Thyroid gland (tissue), 4 donors: ENCODE measurements at regions not wholly inside any gene's neighbourhood (a gene's known extent, or its start where the extent isn't known, plus 50 kb on each side); places are given as distances from the start of the nearest gene placed in this dataset.
"Not testable (repeated sequence)": the region's sequence is repeated elsewhere in the genome, so short reads cannot be mapped to it uniquely, and the experiment has no call there.

Experiments used
- DNase-seq, 2 donors: peaks; one replicate each; pipeline ENCODE4 v3.0.0-alpha.2; 2019
- H3K27ac ChIP-seq, 3 donors: fragments of 200-600 bp; sonication (generic); 1 replicate in 2 of 3; 2 replicates in 1 of 3; pipeline ENCODE4 v1.5.1; 2016 to 2019; ENCODE audit warnings: mild to moderate bottlenecking in 1 of 3, moderate library complexity in 1 of 3
- H3K27me3 ChIP-seq: fragments of 200-600 bp; sonication (generic); one replicate; pipeline ENCODE4 v1.5.1; 2019
- H3K36me3 ChIP-seq, 2 donors: fragments of 200-600 bp; sonication (generic); one replicate each; pipeline ENCODE4 v1.5.1; 2016 to 2019
- H3K4me1 ChIP-seq, 2 donors: fragments of 200-600 bp; sonication (generic); one replicate each; pipeline ENCODE4 v1.5.1; 2017 to 2019
- H3K4me3 ChIP-seq, 3 donors: fragments of 200-600 bp; sonication (generic); replicated peaks in 1 of 3; 1 replicate in 2 of 3; 2 replicates in 1 of 3; pipeline ENCODE4 v1.5.1; 2016; ENCODE audit warnings: mild to moderate bottlenecking in 1 of 3
- H3K9me3 ChIP-seq: fragments of 200-600 bp; sonication (generic); one replicate; pipeline ENCODE4 v1.5.1; 2017
- POLR2A ChIP-seq, 2 donors: fragments of 450-650 bp; IDR thresholded peaks; one replicate each; pipeline ENCODE4 v1.6.1; 2017; ENCODE audit warnings: antibody characterized with exemption in 2 of 2, mild to moderate bottlenecking in 2 of 2, moderate library complexity in 1 of 2
- WGBS, 2 donors: methylation state at CpG; one replicate each; pipeline ENCODE4 v1.1.5; 2017; 5-methylcytosine and 5-hydroxymethylcytosine counted together
- intact Hi-C: fragments of 100-400 bp; cut with DNase I; formaldehyde crosslinking; loops from one replicate; pipeline ENCODE4 v1.15.1; 2023
- TF ChIP-seq, protein P1 (sequence below), 6 experiments: fragments of 200-600 bp in 3 of 6; fragments of 450-650 bp in 3 of 6; sonication (generic) in 3 of 6; IDR thresholded peaks; one replicate each; pipeline ENCODE4 v1.5.1; 2016 to 2019; ENCODE audit warnings: antibody characterized with exemption in 6 of 6, mild to moderate bottlenecking in 2 of 6, inconsistent platforms in 1 of 6, moderate library complexity in 1 of 6

DNA sequence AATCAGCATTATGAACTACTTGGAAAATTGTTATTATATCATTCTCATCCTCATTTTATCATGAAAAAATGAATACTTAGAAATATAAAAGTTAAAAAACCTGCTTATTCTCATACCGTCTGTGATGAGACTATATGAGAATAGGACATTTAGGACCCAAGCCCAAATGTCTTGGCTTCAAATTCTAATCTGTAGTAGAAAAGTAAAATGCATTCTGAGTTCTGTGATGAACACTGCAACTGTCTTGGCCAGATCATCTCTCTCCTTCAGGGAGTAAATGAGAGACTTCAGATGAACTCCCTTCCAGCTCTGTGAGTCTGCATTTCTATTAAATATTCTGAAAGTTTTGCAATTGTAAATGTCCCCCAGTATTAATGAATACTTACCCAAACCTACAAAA, 940.7 kb upstream of the KLHL29 start:
- TF ChIP-seq POLR2A (IDR thresholded peaks at IDR 0.05), result no peak
- TF ChIP-seq, protein P1, sequence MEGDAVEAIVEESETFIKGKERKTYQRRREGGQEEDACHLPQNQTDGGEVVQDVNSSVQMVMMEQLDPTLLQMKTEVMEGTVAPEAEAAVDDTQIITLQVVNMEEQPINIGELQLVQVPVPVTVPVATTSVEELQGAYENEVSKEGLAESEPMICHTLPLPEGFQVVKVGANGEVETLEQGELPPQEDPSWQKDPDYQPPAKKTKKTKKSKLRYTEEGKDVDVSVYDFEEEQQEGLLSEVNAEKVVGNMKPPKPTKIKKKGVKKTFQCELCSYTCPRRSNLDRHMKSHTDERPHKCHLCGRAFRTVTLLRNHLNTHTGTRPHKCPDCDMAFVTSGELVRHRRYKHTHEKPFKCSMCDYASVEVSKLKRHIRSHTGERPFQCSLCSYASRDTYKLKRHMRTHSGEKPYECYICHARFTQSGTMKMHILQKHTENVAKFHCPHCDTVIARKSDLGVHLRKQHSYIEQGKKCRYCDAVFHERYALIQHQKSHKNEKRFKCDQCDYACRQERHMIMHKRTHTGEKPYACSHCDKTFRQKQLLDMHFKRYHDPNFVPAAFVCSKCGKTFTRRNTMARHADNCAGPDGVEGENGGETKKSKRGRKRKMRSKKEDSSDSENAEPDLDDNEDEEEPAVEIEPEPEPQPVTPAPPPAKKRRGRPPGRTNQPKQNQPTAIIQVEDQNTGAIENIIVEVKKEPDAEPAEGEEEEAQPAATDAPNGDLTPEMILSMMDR (IDR thresholded peaks at IDR 0.05), result no peak

DNA sequence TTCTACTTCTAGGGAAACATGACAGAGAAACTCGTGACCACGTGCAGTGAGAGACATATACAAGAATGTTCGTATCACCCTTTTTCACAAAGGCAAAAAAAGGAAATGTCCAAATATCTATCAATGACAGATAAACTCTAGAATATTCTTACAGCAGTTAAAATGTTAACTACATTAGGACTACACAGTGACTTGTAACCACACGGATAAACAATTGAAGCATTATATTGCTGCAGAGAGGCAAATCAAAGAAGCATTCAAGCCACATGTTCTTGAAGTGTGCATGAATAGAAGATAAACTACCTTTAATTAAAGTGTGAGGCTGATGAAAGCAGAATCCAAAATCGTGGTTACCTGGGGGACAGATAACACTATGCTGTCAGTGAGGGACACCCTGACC, 935.3 kb upstream of the KLHL29 start:
- WGBS, 2 donors, result 76 to 82% methylated on average over 5 of the region's 5 CpGs
- intact Hi-C loops, result no loop called here

More for the DNA sequence above, 940.7 kb upstream of the KLHL29 start:
- intact Hi-C loops, result no loop called here
- H3K9me3 ChIP-seq, result no peaks in the 10 kb centered on the region
- no peaks in the 10 kb centered on the region for H3K36me3 ChIP-seq
- H3K4me1 ChIP-seq, result no peaks in the 10 kb centered on the region
- H3K27me3 ChIP-seq, result no peaks in the 10 kb centered on the region
- WGBS, 2 donors, result 80 to 84% methylated on average over 1 of the region's 1 CpG
- no peak overlapping the region for H3K27ac ChIP-seq
- no peak for DNase-seq
- H3K4me3 ChIP-seq, result no peak overlapping the region

GRCh38 chr2:22450831-22451230, 934.1 kb upstream of the KLHL29 start:
- H3K9me3 ChIP-seq, result no peaks in the 10 kb centered on the region
- no peak overlapping the region for H3K27ac ChIP-seq
- H3K36me3 ChIP-seq, result no peaks in the 10 kb centered on the region
- WGBS, 2 donors, result 73 to 82% methylated on average over 8 of the region's 8 CpGs
- no peak for DNase-seq
- no peaks in the 10 kb centered on the region for H3K4me1 ChIP-seq
- no peak overlapping the region for H3K4me3 ChIP-seq
- intact Hi-C loops, result no loop called here
- TF ChIP-seq, protein P1 (IDR thresholded peaks at IDR 0.05), result no peak
- no peak for TF ChIP-seq POLR2A (IDR thresholded peaks at IDR 0.05)
- no peaks in the 10 kb centered on the region for H3K27me3 ChIP-seq

More for the DNA sequence above, 935.3 kb upstream of the KLHL29 start:
- Histone ChIP-seq H3K4me3 (no peak overlapping the region), H3K9me3 (no peaks in the 10 kb centered on the region), H3K27ac (no peak overlapping the region), H3K4me1 (no peaks in the 10 kb centered on the region), H3K27me3 (no peaks in the 10 kb centered on the region), H3K36me3 (no peaks in the 10 kb centered on the region)
- TF ChIP-seq POLR2A (IDR thresholded peaks at IDR 0.05), result no peak
- TF ChIP-seq, protein P1 (IDR thresholded peaks at IDR 0.05), result no peak
- DNase-seq, result no peak

GRCh38 chr2:22454826-22455485, 930.0 kb upstream of the KLHL29 start:
- no peaks in the 10 kb centered on the region for H3K4me1 ChIP-seq
- H3K27ac ChIP-seq, result no peak overlapping the region
- H3K9me3 ChIP-seq, result no peaks in the 10 kb centered on the region
- intact Hi-C loops, result no loop called here
- TF ChIP-seq POLR2A (IDR thresholded peaks at IDR 0.05), result no peak
- TF ChIP-seq, protein P1 (IDR thresholded peaks at IDR 0.05), result no peak
- no peak overlapping the region for H3K4me3 ChIP-seq
- no peaks in the 10 kb centered on the region for H3K36me3 ChIP-seq
- H3K27me3 ChIP-seq, result no peaks in the 10 kb centered on the region
- DNase-seq, result no peak
- 61 to 64% methylated on average over 2 of the region's 2 CpGs for WGBS, 2 donors

DNA sequence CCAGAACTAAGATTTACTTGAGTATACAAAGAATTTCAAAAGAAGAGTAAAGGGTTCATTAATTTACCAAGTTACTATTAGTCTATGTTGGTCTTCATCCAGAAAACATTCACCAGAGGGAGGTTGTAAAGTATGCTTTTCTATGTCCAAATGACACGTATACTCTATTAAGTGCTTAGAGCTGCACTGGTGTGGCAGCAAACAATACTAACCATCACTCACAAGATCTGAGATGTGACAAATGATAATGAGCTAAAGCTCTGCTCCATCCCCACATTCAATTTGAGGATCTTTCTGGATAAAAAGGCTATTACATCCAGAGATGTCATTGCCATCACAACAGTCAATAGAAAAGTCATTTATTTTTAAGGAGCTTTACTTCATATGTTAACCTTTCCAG, 926.5 kb upstream of the KLHL29 start:
- H3K9me3 ChIP-seq, result no peaks in the 10 kb centered on the region
- no peaks in the 10 kb centered on the region for H3K36me3 ChIP-seq
- WGBS, 2 donors, result 64 to 67% methylated on average over 1 of the region's 1 CpG
- TF ChIP-seq, protein P1 (IDR thresholded peaks at IDR 0.05), result no peak
- TF ChIP-seq POLR2A (IDR thresholded peaks at IDR 0.05), result no peak
- H3K4me1 ChIP-seq, result no peaks in the 10 kb centered on the region
- H3K27me3 ChIP-seq, result no peaks in the 10 kb centered on the region
- DNase-seq, result no peak
- intact Hi-C loops, result no loop called here
- H3K4me3 ChIP-seq, result no peak overlapping the region
- H3K27ac ChIP-seq, result no peak overlapping the region

DNA sequence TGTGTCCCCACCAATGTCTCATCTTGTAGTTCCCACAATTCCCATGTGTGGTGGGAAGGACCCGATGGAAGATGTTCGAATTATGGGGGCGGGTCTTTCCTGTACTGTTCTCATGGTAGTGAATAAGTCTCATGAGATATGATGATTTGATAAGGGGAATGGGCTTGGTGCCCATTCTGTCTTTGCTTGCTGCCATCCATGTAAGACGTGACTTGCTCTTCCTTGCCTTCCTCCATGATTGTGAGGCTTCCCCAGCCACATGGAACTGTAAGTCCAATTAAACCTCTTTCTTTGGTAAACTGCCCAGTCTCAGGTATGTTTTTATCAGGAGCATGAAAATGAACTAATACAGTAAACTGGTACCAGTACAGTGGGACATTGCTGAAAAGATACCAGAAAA, 909.9 kb upstream of the KLHL29 start:
- intact Hi-C loops, H3K4me3 ChIP-seq, H3K27me3 ChIP-seq, H3K9me3 ChIP-seq, H3K36me3 ChIP-seq, H3K4me1 ChIP-seq, DNase-seq, H3K27ac ChIP-seq: not testable (repeated sequence)
- 74 to 87% methylated on average over 4 of the region's 4 CpGs for WGBS, 2 donors
